ENCODE measurements at regions not wholly inside any gene's neighbourhood (a gene's known extent, or its start where the extent isn't known, plus 50 kb on each side); places are given as distances from the start of the nearest gene placed in this dataset.

- H3K27me3 ChIP-seq (replicated peaks; ENCODE audit: control insufficient read depth, insufficient read depth, low read length): no peaks in the 10 kb centered on the region
- ChIA-PET POLR2A (no interaction called here), CTCF (no interaction called here)
- no peaks in the 10 kb centered on the region for H3K9me3 ChIP-seq
- peaks cover 2% of the 10 kb centered on the region for H3K27me3 Mint-ChIP-seq (ENCODE audit: insufficient read depth, unreplicated experiment)
- no TSS peak for BruUV-seq (replicated peaks)
- H3K27ac Mint-ChIP-seq (ENCODE audit: unreplicated experiment): no peak overlapping the region
- no peaks in the 10 kb centered on the region for H3K36me3 ChIP-seq (ENCODE audit: control insufficient read depth, insufficient read depth, low read length)
- no peak overlapping the region for H3K4me3 Mint-ChIP-seq (ENCODE audit: unreplicated experiment)
- no peaks in the 10 kb centered on the region for H3K4me1 Mint-ChIP-seq (ENCODE audit: low read depth, unreplicated experiment)
- H3K36me3 Mint-ChIP-seq (ENCODE audit: insufficient read depth, unreplicated experiment): no peaks in the 10 kb centered on the region
- H3K9me3 Mint-ChIP-seq (ENCODE audit: unreplicated experiment): no peaks in the 10 kb centered on the region
- intact Hi-C loops (cut with micrococcal nuclease; ENCODE audit: unreplicated experiment): no loop called here
- H3K4me3 ChIP-seq (ENCODE audit: low read depth, low read length): no peak overlapping the region
- no peaks in the 10 kb centered on the region for H3K4me1 ChIP-seq
- no peak for TF ChIP-seq CTCF (IDR thresholded peaks at IDR 0.05; ENCODE audit: insufficient read depth in 1 of 2, low read depth in 1 of 2, low read length in 1 of 2, severe bottlenecking in 1 of 2, unreplicated experiment in 1 of 2)
- no peak for DNase-seq
These were observed 308.8 kb upstream of the ADAMTS16 start for GRCh38 chr5:4831325-4831724.

- no peaks in the 10 kb centered on the region for H3K27me3 Mint-ChIP-seq (ENCODE audit: insufficient read depth, unreplicated experiment)
- H3K9me3 ChIP-seq: no peaks in the 10 kb centered on the region
- no peaks in the 10 kb centered on the region for H3K4me1 Mint-ChIP-seq (ENCODE audit: low read depth, unreplicated experiment)
- H3K27me3 ChIP-seq (replicated peaks; ENCODE audit: control insufficient read depth, insufficient read depth, low read length): no peaks in the 10 kb centered on the region
- no peak for TF ChIP-seq CTCF (IDR thresholded peaks at IDR 0.05; ENCODE audit: insufficient read depth in 1 of 2, low read depth in 1 of 2, low read length in 1 of 2, severe bottlenecking in 1 of 2, unreplicated experiment in 1 of 2)
- no peak overlapping the region for H3K4me3 ChIP-seq (ENCODE audit: low read depth, low read length)
- no peaks in the 10 kb centered on the region for H3K4me1 ChIP-seq
- no peak overlapping the region for H3K27ac Mint-ChIP-seq (ENCODE audit: unreplicated experiment)
- BruUV-seq (replicated peaks): no TSS peak
- H3K4me3 Mint-ChIP-seq (ENCODE audit: unreplicated experiment): no peak overlapping the region
- H3K36me3 ChIP-seq (ENCODE audit: control insufficient read depth, insufficient read depth, low read length): no peaks in the 10 kb centered on the region
- no peaks in the 10 kb centered on the region for H3K36me3 Mint-ChIP-seq (ENCODE audit: insufficient read depth, unreplicated experiment)
- POLR2A ChIA-PET: no interaction called here
- no peak for DNase-seq
- intact Hi-C loops (cut with micrococcal nuclease; ENCODE audit: unreplicated experiment): no loop called here
- CTCF ChIA-PET: no interaction called here
- H3K9me3 Mint-ChIP-seq (ENCODE audit: unreplicated experiment): no peaks in the 10 kb centered on the region
These were observed 307.7 kb upstream of the ADAMTS16 start for GRCh38 chr5:4832471-4832870.

GRCh38 chr5:4833104-4833738 lies 306.9 kb upstream of the ADAMTS16 start:
- ChIA-PET CTCF (no interaction called here), POLR2A (no interaction called here)
- intact Hi-C loops (cut with micrococcal nuclease; ENCODE audit: unreplicated experiment): no loop called here
- H3K4me3 Mint-ChIP-seq (ENCODE audit: unreplicated experiment): no peak overlapping the region
- Histone ChIP-seq H3K27me3 (replicated peaks; ENCODE audit: control insufficient read depth, insufficient read depth, low read length) (no peaks in the 10 kb centered on the region), H3K36me3 (ENCODE audit: control insufficient read depth, insufficient read depth, low read length) (no peaks in the 10 kb centered on the region), H3K9me3 (no peaks in the 10 kb centered on the region), H3K4me3 (ENCODE audit: low read depth, low read length) (no peak overlapping the region), H3K4me1 (no peaks in the 10 kb centered on the region)
- H3K27ac Mint-ChIP-seq (ENCODE audit: unreplicated experiment): no peak overlapping the region
- H3K4me1 Mint-ChIP-seq (ENCODE audit: low read depth, unreplicated experiment): no peaks in the 10 kb centered on the region
- no peaks in the 10 kb centered on the region for H3K9me3 Mint-ChIP-seq (ENCODE audit: unreplicated experiment)
- H3K36me3 Mint-ChIP-seq (ENCODE audit: insufficient read depth, unreplicated experiment): no peaks in the 10 kb centered on the region
- BruUV-seq (replicated peaks): no TSS peak
- H3K27me3 Mint-ChIP-seq (ENCODE audit: insufficient read depth, unreplicated experiment): no peaks in the 10 kb centered on the region
- no peak for DNase-seq
- TF ChIP-seq CTCF (IDR thresholded peaks at IDR 0.05; ENCODE audit: insufficient read depth in 1 of 2, low read depth in 1 of 2, low read length in 1 of 2, severe bottlenecking in 1 of 2, unreplicated experiment in 1 of 2): no peak

Data from Caco-2 (cell line).